ENCODE measurements at regions not wholly inside any gene's neighbourhood (a gene's known extent, or its start where the extent isn't known, plus 50 kb on each side); places are given as distances from the start of the nearest gene placed in this dataset.
"Not testable (repeated sequence)": the region's sequence is repeated elsewhere in the genome, so short reads cannot be mapped to it uniquely, and the experiment has no call there.

DNA sequence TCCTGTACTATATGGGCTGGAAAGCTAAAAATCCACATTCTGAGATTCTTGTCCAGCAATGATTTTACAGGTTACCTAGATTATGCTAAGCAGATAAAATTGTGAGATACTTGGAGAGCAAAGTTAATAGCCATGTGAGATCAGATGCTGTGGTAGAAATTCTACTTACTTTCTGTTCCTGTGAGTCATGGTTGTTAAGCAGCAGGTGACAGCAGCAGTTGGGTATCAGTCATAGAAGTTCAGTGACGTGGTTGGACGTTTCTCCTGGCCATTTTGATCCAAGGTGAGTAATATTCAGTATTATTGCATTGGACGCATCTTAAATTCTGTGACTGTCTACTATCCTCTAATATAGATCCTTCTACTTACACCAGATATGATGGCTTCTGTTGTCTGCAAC lies 524.5 kb downstream of the TMEM38B start:
- DNase-seq (ENCODE audit: low read depth), result no peak
- TF ChIP-seq CTCF (IDR thresholded peaks at IDR 0.05; ENCODE audit: control insufficient read depth, extremely low read depth, insufficient read depth), result no peak
- no peak overlapping the region for H3K4me3 ChIP-seq (ENCODE audit: low read depth, low read length)

DNA sequence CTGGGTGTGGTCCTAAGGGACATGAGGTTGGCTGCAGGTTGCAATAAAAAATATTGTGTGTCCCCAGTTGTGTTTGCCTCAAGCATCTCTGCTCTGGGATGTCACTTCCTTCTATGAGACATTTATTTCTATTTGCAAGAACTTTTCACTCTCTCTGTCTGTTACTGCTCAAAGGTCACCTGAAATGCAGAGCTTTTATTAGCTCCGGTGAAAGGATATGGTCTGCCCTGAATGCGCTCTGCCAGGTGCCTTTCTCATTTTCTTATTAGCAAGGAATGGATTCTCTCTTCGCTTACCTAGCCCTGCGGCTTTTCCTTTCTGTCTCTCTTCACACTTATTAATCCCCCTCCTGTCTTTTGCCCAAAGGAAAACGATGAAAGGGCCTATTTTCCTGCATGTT lies 526.1 kb downstream of the TMEM38B start:
- no peak for DNase-seq (ENCODE audit: low read depth)
- no peak overlapping the region for H3K4me3 ChIP-seq (ENCODE audit: low read depth, low read length)
- TF ChIP-seq CTCF (IDR thresholded peaks at IDR 0.05; ENCODE audit: control insufficient read depth, extremely low read depth, insufficient read depth), result no peak

GRCh38 chr9:106228861-106229260 lies 534.5 kb downstream of the TMEM38B start:
- H3K4me3 ChIP-seq (ENCODE audit: low read depth, low read length), result no peak overlapping the region
- no peak for DNase-seq (ENCODE audit: low read depth)
- TF ChIP-seq CTCF (IDR thresholded peaks at IDR 0.05; ENCODE audit: control insufficient read depth, extremely low read depth, insufficient read depth), result no peak

DNA sequence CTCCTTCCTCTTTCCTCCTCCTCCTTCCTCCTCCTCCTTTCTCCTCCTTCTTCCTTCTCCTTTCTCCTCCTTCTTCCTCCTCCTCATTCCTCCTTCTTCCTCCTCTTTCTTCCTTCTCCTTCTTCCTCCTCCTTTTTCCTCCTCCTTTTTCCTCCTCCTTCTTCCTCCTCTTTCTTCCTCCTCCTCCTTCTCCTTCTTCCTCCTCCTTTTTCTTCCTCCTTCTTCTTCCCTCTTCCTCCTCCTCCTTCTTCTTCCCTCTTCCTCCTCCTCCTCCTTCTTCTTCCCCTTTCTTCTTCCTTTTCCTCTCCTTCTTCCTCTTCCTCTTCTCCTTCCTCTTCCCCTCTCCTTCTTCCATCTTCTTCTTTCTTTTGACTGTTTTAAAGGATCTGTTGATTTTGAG lies 538.8 kb downstream of the TMEM38B start:
- no peak overlapping the region for H3K4me3 ChIP-seq (ENCODE audit: low read depth, low read length)
- no peak for DNase-seq (ENCODE audit: low read depth)
- TF ChIP-seq CTCF (IDR thresholded peaks at IDR 0.05; ENCODE audit: control insufficient read depth, extremely low read depth, insufficient read depth), result no peak

DNA sequence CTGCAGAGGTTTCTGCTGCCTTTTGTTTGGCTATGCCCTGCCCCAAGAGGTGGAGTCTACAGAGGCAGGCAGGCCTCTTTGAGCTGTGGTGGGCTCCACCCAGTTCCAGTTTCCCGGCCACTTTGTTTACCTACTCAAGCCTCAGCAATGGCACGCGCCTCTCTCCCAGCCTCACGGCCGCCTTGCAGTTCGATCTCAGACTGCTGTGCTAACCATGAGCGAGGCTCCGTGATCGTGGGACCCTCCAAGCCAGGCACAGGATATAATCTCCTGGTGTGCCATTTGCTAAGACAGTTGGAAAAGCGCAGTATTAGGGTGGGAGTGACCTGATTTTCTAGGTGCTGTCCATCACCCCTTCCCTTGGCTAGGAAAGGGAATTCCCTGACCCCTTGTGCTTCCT lies 566.6 kb downstream of the TMEM38B start:
- not testable (repeated sequence) for DNase-seq (ENCODE audit: low read depth); H3K4me3 ChIP-seq (ENCODE audit: low read depth, low read length)

GRCh38 chr9:106277966-106278365 lies 583.6 kb downstream of the TMEM38B start:
- no peak overlapping the region for H3K4me3 ChIP-seq (ENCODE audit: low read depth, low read length)
- no peak for DNase-seq (ENCODE audit: low read depth)
- no peak for TF ChIP-seq CTCF (IDR thresholded peaks at IDR 0.05; ENCODE audit: control insufficient read depth, extremely low read depth, insufficient read depth)

GRCh38 chr9:106283769-106284168 lies 579.2 kb upstream of the ZNF462 start:
- TF ChIP-seq CTCF (IDR thresholded peaks at IDR 0.05; ENCODE audit: control insufficient read depth, extremely low read depth, insufficient read depth), result no peak
- H3K4me3 ChIP-seq (ENCODE audit: low read depth, low read length), result no peak overlapping the region
- no peak for DNase-seq (ENCODE audit: low read depth)

- DNase-seq (ENCODE audit: low read depth), result no peak
- peak; percentile 34; the same call in 1 of the 2 replicates for TF ChIP-seq CTCF (IDR thresholded peaks at IDR 0.05; ENCODE audit: control insufficient read depth, extremely low read depth, insufficient read depth)
- no peak overlapping the region for H3K4me3 ChIP-seq (ENCODE audit: low read depth, low read length)
These were observed 578.7 kb upstream of the ZNF462 start for GRCh38 chr9:106284296-106284695.

All from LNCaP clone FGC (cell line).